ENCODE measurements at regions not wholly inside any gene's neighbourhood (a gene's known extent, or its start where the extent isn't known, plus 50 kb on each side); places are given as distances from the start of the nearest gene placed in this dataset.

DNA sequence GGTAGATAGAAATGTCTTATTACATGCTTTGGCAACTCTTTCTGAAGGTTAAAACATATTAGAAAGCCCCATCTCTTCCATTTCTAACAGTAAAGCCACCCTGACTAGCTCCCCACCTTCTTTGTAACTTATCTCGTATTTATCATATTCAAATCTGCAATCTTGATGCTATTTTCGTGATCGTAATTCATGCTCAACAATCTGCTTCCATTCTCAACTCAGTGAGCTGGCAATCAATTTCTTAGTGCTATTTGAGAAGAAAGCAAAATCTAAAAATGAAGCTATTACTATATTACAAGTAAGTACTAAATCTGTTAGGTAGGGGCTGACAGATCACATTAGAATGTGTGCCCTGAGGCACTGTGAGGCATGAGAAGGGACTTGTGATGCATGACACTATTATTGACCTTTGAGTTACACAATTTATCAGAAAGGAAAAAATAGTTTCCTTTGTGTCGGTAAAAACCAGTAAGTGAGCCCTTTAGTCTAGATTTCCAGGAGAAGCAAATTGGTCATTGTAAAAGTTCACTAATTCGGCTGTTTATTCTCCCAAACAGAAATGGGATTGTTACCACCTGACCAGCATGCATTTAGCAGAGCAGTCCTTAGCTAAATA is 379.7 kb upstream of the CNTN6 start:
- intact Hi-C loops (cut with DNase I): no loop called here
- Histone ChIP-seq H3K27me3 (no peaks in the 10 kb centered on the region), H3K4me1 (no peaks in the 10 kb centered on the region), H3K36me3 (no peaks in the 10 kb centered on the region), H3K9me3 (no peaks in the 10 kb centered on the region), H3K27ac (no peak overlapping the region), H3K4me3 (no peak overlapping the region)
- TF ChIP-seq POLR2A (IDR thresholded peaks at IDR 0.05): no peak
- TF ChIP-seq, protein P1, sequence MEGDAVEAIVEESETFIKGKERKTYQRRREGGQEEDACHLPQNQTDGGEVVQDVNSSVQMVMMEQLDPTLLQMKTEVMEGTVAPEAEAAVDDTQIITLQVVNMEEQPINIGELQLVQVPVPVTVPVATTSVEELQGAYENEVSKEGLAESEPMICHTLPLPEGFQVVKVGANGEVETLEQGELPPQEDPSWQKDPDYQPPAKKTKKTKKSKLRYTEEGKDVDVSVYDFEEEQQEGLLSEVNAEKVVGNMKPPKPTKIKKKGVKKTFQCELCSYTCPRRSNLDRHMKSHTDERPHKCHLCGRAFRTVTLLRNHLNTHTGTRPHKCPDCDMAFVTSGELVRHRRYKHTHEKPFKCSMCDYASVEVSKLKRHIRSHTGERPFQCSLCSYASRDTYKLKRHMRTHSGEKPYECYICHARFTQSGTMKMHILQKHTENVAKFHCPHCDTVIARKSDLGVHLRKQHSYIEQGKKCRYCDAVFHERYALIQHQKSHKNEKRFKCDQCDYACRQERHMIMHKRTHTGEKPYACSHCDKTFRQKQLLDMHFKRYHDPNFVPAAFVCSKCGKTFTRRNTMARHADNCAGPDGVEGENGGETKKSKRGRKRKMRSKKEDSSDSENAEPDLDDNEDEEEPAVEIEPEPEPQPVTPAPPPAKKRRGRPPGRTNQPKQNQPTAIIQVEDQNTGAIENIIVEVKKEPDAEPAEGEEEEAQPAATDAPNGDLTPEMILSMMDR (IDR thresholded peaks at IDR 0.05): no peak
- DNase-seq (no peak), ATAC-seq (no peak)
- 18% methylated on average over 5 of the region's 5 CpGs for WGBS (ENCODE audit: insufficient coverage, low coverage, low lambda C conversion rate, missing lambda C conversion rate)

DNA sequence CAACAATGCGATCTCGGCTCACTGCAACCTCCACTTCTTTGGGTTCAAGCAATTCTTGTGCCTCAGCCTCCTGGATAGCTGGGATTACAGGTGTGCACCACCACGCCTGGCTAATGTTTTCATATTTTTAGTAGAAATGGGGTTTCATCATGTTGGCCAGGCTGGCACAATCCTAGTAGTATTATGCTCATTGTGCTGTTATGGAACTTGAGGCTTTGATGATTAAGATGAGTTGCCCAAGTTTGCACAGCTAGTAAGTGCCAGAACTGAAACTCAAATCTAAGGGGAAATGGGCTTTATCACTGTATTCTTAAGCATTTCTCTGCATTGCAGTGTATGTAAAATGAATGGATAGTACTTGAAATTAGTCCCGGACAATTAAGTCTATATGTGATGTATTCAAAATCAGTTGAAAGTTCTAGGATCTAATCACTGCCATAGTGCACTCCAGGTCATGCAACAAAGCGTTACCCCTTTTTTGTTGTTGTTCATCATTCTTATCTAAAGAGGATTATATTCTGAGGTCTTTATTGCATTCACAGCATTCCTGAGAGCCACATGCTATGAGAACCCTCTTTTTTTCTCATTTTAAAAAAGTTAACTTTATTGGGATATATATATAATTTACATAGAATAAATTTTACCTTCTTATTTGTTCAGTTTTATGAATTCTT is 378.7 kb upstream of the CNTN6 start:
- H3K4me3 ChIP-seq: no peak overlapping the region
- no peaks in the 10 kb centered on the region for H3K4me1 ChIP-seq
- ATAC-seq (no peak), DNase-seq (no peak)
- no peaks in the 10 kb centered on the region for H3K9me3 ChIP-seq
- H3K27me3 ChIP-seq: no peaks in the 10 kb centered on the region
- WGBS (ENCODE audit: insufficient coverage, low coverage, low lambda C conversion rate, missing lambda C conversion rate): 50% methylated on average over 5 of the region's 5 CpGs
- intact Hi-C loops (cut with DNase I): no loop called here
- no peak overlapping the region for H3K27ac ChIP-seq
- TF ChIP-seq, protein P1 (IDR thresholded peaks at IDR 0.05): no peak
- no peak for TF ChIP-seq POLR2A (IDR thresholded peaks at IDR 0.05)
- H3K36me3 ChIP-seq: no peaks in the 10 kb centered on the region

DNA sequence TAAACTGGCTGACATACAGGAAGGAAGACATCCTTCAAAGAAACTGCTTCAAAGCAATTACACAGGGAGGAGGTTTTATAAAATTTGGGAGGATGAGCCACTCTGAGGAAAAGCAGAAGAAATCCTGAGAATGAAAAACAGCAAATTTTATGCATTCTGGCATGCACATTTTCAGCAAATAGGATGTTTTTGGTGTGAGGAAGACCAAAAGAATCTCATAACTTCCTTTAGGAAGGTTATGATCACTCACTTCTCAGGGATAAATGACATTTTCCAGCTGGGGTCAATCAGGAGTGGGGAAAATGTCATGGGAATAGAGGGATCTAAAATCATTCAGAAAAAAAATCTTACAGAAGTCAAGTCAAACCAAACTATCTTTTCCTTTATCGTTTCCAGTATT is 371.7 kb upstream of the CNTN6 start:
- no peaks in the 10 kb centered on the region for H3K9me3 ChIP-seq
- intact Hi-C loops (cut with DNase I): no loop called here
- no peaks in the 10 kb centered on the region for H3K36me3 ChIP-seq
- H3K27me3 ChIP-seq: no peaks in the 10 kb centered on the region
- TF ChIP-seq POLR2A (IDR thresholded peaks at IDR 0.05): no peak
- TF ChIP-seq, protein P1 (IDR thresholded peaks at IDR 0.05): no peak
- no peaks in the 10 kb centered on the region for H3K4me1 ChIP-seq
- DNase-seq: no peak
- WGBS (ENCODE audit: insufficient coverage, low coverage, low lambda C conversion rate, missing lambda C conversion rate): 70% methylated on average over 1 of the region's 1 CpG
- no peak for ATAC-seq
- H3K27ac ChIP-seq: no peak overlapping the region
- no peak overlapping the region for H3K4me3 ChIP-seq

DNA sequence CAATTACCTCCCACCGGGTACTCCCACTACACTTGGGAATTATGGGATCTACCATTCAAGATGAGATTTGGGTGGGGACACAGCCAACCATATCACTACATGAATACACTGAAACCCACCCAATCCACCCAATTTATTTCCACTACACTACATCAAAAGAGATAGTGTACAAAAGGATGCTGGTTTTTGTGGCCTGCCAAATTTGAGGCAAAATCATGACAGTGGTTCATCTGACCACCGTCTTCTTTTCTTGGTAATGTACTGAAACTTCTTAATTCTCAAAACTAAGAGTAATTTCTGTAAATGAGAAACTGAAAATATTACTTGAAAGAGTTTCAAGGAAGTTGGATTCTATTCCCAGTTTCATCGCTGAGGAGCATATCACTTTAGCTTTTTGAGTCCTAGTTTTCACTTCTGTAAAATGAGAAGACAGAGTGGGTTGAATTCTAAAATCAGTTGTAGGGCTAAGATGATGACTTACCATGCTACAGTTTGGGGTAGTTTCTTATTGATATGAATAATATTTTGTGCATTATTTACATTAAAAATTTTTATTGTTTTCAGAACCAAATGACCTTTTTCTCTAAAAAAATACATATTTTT is 360.4 kb upstream of the CNTN6 start:
- 55% methylated on average over 2 of the region's 3 CpGs for WGBS (ENCODE audit: insufficient coverage, low coverage, low lambda C conversion rate, missing lambda C conversion rate)
- intact Hi-C loops (cut with DNase I): no loop called here

More for the DNA sequence above, 360.4 kb upstream of the CNTN6 start:
- Histone ChIP-seq H3K27me3 (no peaks in the 10 kb centered on the region), H3K27ac (no peak overlapping the region), H3K4me1 (no peaks in the 10 kb centered on the region), H3K9me3 (no peaks in the 10 kb centered on the region), H3K36me3 (no peaks in the 10 kb centered on the region), H3K4me3 (no peak overlapping the region)
- no peak for TF ChIP-seq POLR2A (IDR thresholded peaks at IDR 0.05)
- TF ChIP-seq, protein P1 (IDR thresholded peaks at IDR 0.05): no peak
- no peak for ATAC-seq
- no peak for DNase-seq

Measured in right lobe of liver (tissue), 6 donors.